ENCODE measurements at regions not wholly inside any gene's neighbourhood (a gene's known extent, or its start where the extent isn't known, plus 50 kb on each side); places are given as distances from the start of the nearest gene placed in this dataset.

DNA sequence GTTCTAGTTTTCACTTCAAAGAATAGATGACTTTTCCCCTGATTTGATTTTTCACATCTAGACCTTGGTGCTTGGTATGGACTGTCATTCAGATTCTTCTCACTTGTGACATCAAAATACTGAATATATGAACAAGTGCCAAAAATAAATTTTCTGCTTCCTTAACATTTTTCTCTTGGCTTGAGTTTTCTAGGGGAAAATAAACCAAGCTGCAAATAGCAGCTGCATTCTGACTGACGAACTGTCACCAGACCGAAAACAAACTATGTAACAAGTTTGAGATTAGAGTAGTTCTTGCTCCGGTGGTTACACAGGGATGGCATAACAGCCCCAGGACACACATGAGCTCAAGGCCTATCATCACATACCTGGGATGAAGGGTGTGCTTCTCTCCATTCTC lies 345.7 kb downstream of the CNTNAP4 start:
- H3K27ac ChIP-seq (ENCODE audit: low read length): no peak overlapping the region
- POLR2A ChIA-PET: no interaction called here

DNA sequence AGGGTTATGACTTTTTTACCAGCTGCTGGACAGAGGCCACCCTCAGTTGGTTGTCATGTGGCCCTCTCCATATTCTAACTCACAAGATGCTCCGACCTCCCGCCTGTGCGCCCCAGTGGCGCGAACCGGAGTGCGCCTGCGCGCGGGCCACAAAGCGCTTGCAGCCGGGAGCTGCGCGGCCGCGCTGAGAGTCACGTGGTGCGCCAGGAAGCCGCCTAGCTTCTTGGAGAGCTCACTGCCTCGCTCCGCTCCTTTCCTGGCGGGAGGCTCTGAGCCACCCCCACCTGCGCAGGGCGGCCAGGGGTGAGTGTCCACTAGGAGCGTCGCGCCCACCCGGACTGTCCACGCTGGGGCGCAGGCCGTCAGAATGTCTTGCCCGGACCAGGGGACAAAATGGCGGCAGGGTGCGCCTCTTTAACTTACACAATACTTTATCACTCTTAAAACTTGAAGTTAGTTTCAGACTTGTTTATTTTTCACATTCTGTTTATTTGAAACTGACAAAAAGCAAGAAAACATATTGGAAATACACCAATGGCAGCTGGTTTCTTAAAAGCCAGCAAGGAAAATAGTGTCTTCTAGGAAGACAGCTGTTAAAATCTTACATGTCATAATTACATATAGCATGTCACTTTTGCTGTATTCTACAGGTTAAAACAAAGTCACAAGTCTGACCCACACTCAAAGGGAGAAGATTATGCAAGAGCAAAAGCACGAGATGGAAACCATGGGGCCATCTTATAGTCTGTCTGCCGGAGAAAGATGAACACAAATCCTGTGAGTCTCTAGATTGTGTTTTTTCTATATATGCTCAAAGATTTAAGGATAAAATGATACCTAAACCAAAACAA lies 357.9 kb downstream of the CNTNAP4 start:
- no peak for ATAC-seq
- ChIA-PET CTCF (no interaction called here), POLR2A (no interaction called here)
- no TSS peak for BruUV-seq (replicated peaks)
- H3K36me3 ChIP-seq (ENCODE audit: control insufficient read depth, insufficient read depth, low read length): no peaks in the 10 kb centered on the region
- H3K9me3 ChIP-seq (ENCODE audit: control insufficient read depth, insufficient read depth, low read depth, low read length): no peaks in the 10 kb centered on the region
- no peaks in the 10 kb centered on the region for H3K4me1 ChIP-seq (ENCODE audit: control insufficient read depth, insufficient read depth, low read length)
- H3K27ac ChIP-seq (ENCODE audit: low read length): no peak overlapping the region
- no peak for DNase-seq (ENCODE audit: low read depth, low spot score)
- in situ Hi-C loops (cut with HindIII; ENCODE audit: low pct_unique_long_range_greater_than_20kb, low sequenced_read_pairs): no loop called here
- H3K4me3 ChIP-seq (ENCODE audit: low read depth in 2 of 2, low read length in 2 of 2): no peak overlapping the region
- no peaks in the 10 kb centered on the region for H3K27me3 ChIP-seq (ENCODE audit: control insufficient read depth, insufficient read depth, low read length)
- TF ChIP-seq TCF7L2 (IDR thresholded peaks at IDR 0.05; ENCODE audit: low read depth, low read length): no peak
- TF ChIP-seq, protein P1, sequence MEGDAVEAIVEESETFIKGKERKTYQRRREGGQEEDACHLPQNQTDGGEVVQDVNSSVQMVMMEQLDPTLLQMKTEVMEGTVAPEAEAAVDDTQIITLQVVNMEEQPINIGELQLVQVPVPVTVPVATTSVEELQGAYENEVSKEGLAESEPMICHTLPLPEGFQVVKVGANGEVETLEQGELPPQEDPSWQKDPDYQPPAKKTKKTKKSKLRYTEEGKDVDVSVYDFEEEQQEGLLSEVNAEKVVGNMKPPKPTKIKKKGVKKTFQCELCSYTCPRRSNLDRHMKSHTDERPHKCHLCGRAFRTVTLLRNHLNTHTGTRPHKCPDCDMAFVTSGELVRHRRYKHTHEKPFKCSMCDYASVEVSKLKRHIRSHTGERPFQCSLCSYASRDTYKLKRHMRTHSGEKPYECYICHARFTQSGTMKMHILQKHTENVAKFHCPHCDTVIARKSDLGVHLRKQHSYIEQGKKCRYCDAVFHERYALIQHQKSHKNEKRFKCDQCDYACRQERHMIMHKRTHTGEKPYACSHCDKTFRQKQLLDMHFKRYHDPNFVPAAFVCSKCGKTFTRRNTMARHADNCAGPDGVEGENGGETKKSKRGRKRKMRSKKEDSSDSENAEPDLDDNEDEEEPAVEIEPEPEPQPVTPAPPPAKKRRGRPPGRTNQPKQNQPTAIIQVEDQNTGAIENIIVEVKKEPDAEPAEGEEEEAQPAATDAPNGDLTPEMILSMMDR (IDR thresholded peaks at IDR 0.05): no peak
- TF ChIP-seq POLR2AphosphoS5 (IDR thresholded peaks at IDR 0.05; ENCODE audit: low read depth, low read length): no peak
- TF ChIP-seq SIN3A (IDR thresholded peaks at IDR 0.05; ENCODE audit: borderline replicate concordance, insufficient read depth, low read depth, low read length): no peak
- TF ChIP-seq, protein P2, sequence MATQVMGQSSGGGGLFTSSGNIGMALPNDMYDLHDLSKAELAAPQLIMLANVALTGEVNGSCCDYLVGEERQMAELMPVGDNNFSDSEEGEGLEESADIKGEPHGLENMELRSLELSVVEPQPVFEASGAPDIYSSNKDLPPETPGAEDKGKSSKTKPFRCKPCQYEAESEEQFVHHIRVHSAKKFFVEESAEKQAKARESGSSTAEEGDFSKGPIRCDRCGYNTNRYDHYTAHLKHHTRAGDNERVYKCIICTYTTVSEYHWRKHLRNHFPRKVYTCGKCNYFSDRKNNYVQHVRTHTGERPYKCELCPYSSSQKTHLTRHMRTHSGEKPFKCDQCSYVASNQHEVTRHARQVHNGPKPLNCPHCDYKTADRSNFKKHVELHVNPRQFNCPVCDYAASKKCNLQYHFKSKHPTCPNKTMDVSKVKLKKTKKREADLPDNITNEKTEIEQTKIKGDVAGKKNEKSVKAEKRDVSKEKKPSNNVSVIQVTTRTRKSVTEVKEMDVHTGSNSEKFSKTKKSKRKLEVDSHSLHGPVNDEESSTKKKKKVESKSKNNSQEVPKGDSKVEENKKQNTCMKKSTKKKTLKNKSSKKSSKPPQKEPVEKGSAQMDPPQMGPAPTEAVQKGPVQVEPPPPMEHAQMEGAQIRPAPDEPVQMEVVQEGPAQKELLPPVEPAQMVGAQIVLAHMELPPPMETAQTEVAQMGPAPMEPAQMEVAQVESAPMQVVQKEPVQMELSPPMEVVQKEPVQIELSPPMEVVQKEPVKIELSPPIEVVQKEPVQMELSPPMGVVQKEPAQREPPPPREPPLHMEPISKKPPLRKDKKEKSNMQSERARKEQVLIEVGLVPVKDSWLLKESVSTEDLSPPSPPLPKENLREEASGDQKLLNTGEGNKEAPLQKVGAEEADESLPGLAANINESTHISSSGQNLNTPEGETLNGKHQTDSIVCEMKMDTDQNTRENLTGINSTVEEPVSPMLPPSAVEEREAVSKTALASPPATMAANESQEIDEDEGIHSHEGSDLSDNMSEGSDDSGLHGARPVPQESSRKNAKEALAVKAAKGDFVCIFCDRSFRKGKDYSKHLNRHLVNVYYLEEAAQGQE (IDR thresholded peaks at IDR 0.05; ENCODE audit: insufficient read depth in 1 of 2, low read depth in 2 of 2, low read length in 1 of 2): no peak
- intact Hi-C loops (cut with micrococcal nuclease; ENCODE audit: unreplicated experiment): no loop called here

More for the DNA sequence above, 345.7 kb downstream of the CNTNAP4 start:
- DNase-seq (ENCODE audit: low read depth, low spot score) (no peak), ATAC-seq (no peak)
- Histone ChIP-seq H3K27me3 (ENCODE audit: control insufficient read depth, insufficient read depth, low read length) (no peaks in the 10 kb centered on the region), H3K9me3 (ENCODE audit: control insufficient read depth, insufficient read depth, low read depth, low read length) (no peaks in the 10 kb centered on the region), H3K4me3 (ENCODE audit: low read depth in 2 of 2, low read length in 2 of 2) (no peak overlapping the region), H3K36me3 (ENCODE audit: control insufficient read depth, insufficient read depth, low read length) (no peaks in the 10 kb centered on the region), H3K4me1 (ENCODE audit: control insufficient read depth, insufficient read depth, low read length) (no peaks in the 10 kb centered on the region)
- in situ Hi-C loops (cut with HindIII; ENCODE audit: low pct_unique_long_range_greater_than_20kb, low sequenced_read_pairs) (no loop called here), intact Hi-C loops (cut with micrococcal nuclease; ENCODE audit: unreplicated experiment) (no loop called here)
- CTCF ChIA-PET: no interaction called here
- no TSS peak for BruUV-seq (replicated peaks)
- TF ChIP-seq TCF7L2 (IDR thresholded peaks at IDR 0.05; ENCODE audit: low read depth, low read length) (no peak), SIN3A (IDR thresholded peaks at IDR 0.05; ENCODE audit: borderline replicate concordance, insufficient read depth, low read depth, low read length) (no peak), POLR2AphosphoS5 (IDR thresholded peaks at IDR 0.05; ENCODE audit: low read depth, low read length) (no peak)
- TF ChIP-seq, protein P1 (IDR thresholded peaks at IDR 0.05): no peak
- TF ChIP-seq, protein P2 (IDR thresholded peaks at IDR 0.05; ENCODE audit: insufficient read depth in 1 of 2, low read depth in 2 of 2, low read length in 1 of 2): no peak
